SIG-M5 (cell line): ENCODE measurements at regions not wholly inside any gene's neighbourhood (a gene's known extent, or its start where the extent isn't known, plus 50 kb on each side); places are given as distances from the start of the nearest gene placed in this dataset.

Source experiments
- DNase-seq: peaks from one replicate; lab custom pipeline; 2025; lab: John Stamatoyannopoulos, UW

- peak; percentile 61 for DNase-seq
Observed at GRCh38 chr12:81809829-81810595, 50.9 kb upstream of the PPFIA2 start.

- DNase-seq = no peak
Observed at GRCh38 chr12:81809113-81809777, 50.1 kb upstream of the PPFIA2 start.
